H1 (cell line): ENCODE measurements at regions not wholly inside any gene's neighbourhood (a gene's known extent, or its start where the extent isn't known, plus 50 kb on each side); places are given as distances from the start of the nearest gene placed in this dataset.

ENCODE experiments used
- EP300 ChIP-seq, 2 experiments: IDR thresholded peaks; 1 replicate in 1 of 2; 2 replicates in 1 of 2; pipeline ENCODE4 v1.6.1; 2011 to 2012; ENCODE audit warnings: low read depth in 2 of 2, low read length in 2 of 2, mild to moderate bottlenecking in 2 of 2, borderline replicate concordance in 1 of 2, inconsistent platforms in 1 of 2, moderate library complexity in 1 of 2

GRCh38 chr13:109346060-109346459 is 440.3 kb downstream of the IRS2 start (continued):
- TF ChIP-seq EP300 (IDR thresholded peaks at IDR 0.05; ENCODE audit: borderline replicate concordance in 1 of 2, low read depth in 2 of 2, low read length in 2 of 2): no peak
